ENCODE measurements at regions not wholly inside any gene's neighbourhood (a gene's known extent, or its start where the extent isn't known, plus 50 kb on each side); places are given as distances from the start of the nearest gene placed in this dataset.

GRCh38 chr6:134866563-134866962 lies 83.3 kb downstream of the ALDH8A1 start:
- peaks cover 6% of the 10 kb centered on the region for H3K27me3 Mint-ChIP-seq
- H3K4me1 Mint-ChIP-seq: peaks cover 11% of the 10 kb centered on the region
- DNase-seq (ENCODE audit: low spot score in 2 of 2): no peak
- ATAC-seq (ENCODE audit: low read depth): no peak
- no peaks in the 10 kb centered on the region for H3K36me3 Mint-ChIP-seq
- no peaks in the 10 kb centered on the region for H3K9me3 Mint-ChIP-seq
- no peak overlapping the region for H3K4me3 Mint-ChIP-seq
- no peak overlapping the region for H3K27ac Mint-ChIP-seq

- DNase-seq (ENCODE audit: low spot score in 2 of 2): no peak
- Mint-ChIP-seq H3K27ac (no peak overlapping the region), H3K36me3 (no peaks in the 10 kb centered on the region), H3K9me3 (no peaks in the 10 kb centered on the region), H3K4me1 (peaks cover 2% of the 10 kb centered on the region), H3K4me3 (no peak overlapping the region), H3K27me3 (peaks cover 6% of the 10 kb centered on the region)
- no peak for ATAC-seq (ENCODE audit: low read depth)
Measured at GRCh38 chr6:134864558-134864957, 85.3 kb downstream of the ALDH8A1 start.

GRCh38 chr6:134863763-134864510 lies 86.0 kb downstream of the ALDH8A1 start:
- Mint-ChIP-seq H3K4me3 (no peak overlapping the region), H3K36me3 (no peaks in the 10 kb centered on the region), H3K27ac (no peak overlapping the region), H3K27me3 (peaks cover 6% of the 10 kb centered on the region), H3K9me3 (no peaks in the 10 kb centered on the region), H3K4me1 (peaks cover 2% of the 10 kb centered on the region)
- ATAC-seq (ENCODE audit: low read depth) (no peak), DNase-seq (ENCODE audit: low spot score in 2 of 2) (no peak)

GRCh38 chr6:134854366-134854765 lies 95.5 kb downstream of the ALDH8A1 start:
- no peak overlapping the region for H3K27ac Mint-ChIP-seq
- no peaks in the 10 kb centered on the region for H3K36me3 Mint-ChIP-seq
- H3K4me1 Mint-ChIP-seq: no peaks in the 10 kb centered on the region
- no peak overlapping the region for H3K4me3 Mint-ChIP-seq
- no peak for DNase-seq (ENCODE audit: low spot score in 2 of 2)
- ATAC-seq (ENCODE audit: low read depth): no peak
- peaks cover 4% of the 10 kb centered on the region for H3K27me3 Mint-ChIP-seq
- no peaks in the 10 kb centered on the region for H3K9me3 Mint-ChIP-seq

- DNase-seq (ENCODE audit: low spot score in 2 of 2) (no peak), ATAC-seq (ENCODE audit: low read depth) (no peak)
- Mint-ChIP-seq H3K27ac (no peak overlapping the region), H3K36me3 (no peaks in the 10 kb centered on the region), H3K4me3 (no peak overlapping the region), H3K4me1 (no peaks in the 10 kb centered on the region), H3K27me3 (peaks cover 4% of the 10 kb centered on the region), H3K9me3 (no peaks in the 10 kb centered on the region)
Measured at GRCh38 chr6:134853111-134854055, 96.5 kb downstream of the ALDH8A1 start.

- H3K4me1 Mint-ChIP-seq: no peaks in the 10 kb centered on the region
- no peak overlapping the region for H3K27ac Mint-ChIP-seq
- DNase-seq (ENCODE audit: low spot score in 2 of 2): no peak
- H3K36me3 Mint-ChIP-seq: no peaks in the 10 kb centered on the region
- ATAC-seq (ENCODE audit: low read depth): no peak
- H3K4me3 Mint-ChIP-seq: no peak overlapping the region
- peaks cover 4% of the 10 kb centered on the region for H3K27me3 Mint-ChIP-seq
- no peaks in the 10 kb centered on the region for H3K9me3 Mint-ChIP-seq
Measured at GRCh38 chr6:134851548-134851947, 98.4 kb downstream of the ALDH8A1 start.

- Mint-ChIP-seq H3K27me3 (peaks cover 4% of the 10 kb centered on the region), H3K27ac (no peak overlapping the region), H3K9me3 (no peaks in the 10 kb centered on the region), H3K4me3 (no peak overlapping the region), H3K36me3 (no peaks in the 10 kb centered on the region), H3K4me1 (no peaks in the 10 kb centered on the region)
- ATAC-seq (ENCODE audit: low read depth) (no peak), DNase-seq (ENCODE audit: low spot score in 2 of 2) (no peak)
Measured at GRCh38 chr6:134850721-134851305, 99.1 kb downstream of the ALDH8A1 start.

GRCh38 chr6:134849920-134850447 lies 99.9 kb downstream of the ALDH8A1 start:
- no peak overlapping the region for H3K4me3 Mint-ChIP-seq
- no peaks in the 10 kb centered on the region for H3K9me3 Mint-ChIP-seq
- H3K27me3 Mint-ChIP-seq: peaks cover 6% of the 10 kb centered on the region
- DNase-seq (ENCODE audit: low spot score in 2 of 2) (no peak), ATAC-seq (ENCODE audit: low read depth) (no peak)
- H3K27ac Mint-ChIP-seq: no peak overlapping the region
- no peaks in the 10 kb centered on the region for H3K4me1 Mint-ChIP-seq
- H3K36me3 Mint-ChIP-seq: no peaks in the 10 kb centered on the region

GRCh38 chr6:134848076-134848475 lies 101.8 kb downstream of the ALDH8A1 start:
- H3K4me3 Mint-ChIP-seq: no peak overlapping the region
- H3K27me3 Mint-ChIP-seq: peaks cover 2% of the 10 kb centered on the region
- no peaks in the 10 kb centered on the region for H3K9me3 Mint-ChIP-seq
- no peak overlapping the region for H3K27ac Mint-ChIP-seq
- ATAC-seq (ENCODE audit: low read depth): no peak
- H3K4me1 Mint-ChIP-seq: no peaks in the 10 kb centered on the region
- DNase-seq (ENCODE audit: low spot score in 2 of 2): no peak
- no peaks in the 10 kb centered on the region for H3K36me3 Mint-ChIP-seq

- H3K9me3 Mint-ChIP-seq: no peaks in the 10 kb centered on the region
- no peak for DNase-seq (ENCODE audit: low spot score in 2 of 2)
- no peaks in the 10 kb centered on the region for H3K4me1 Mint-ChIP-seq
- H3K27me3 Mint-ChIP-seq: peaks cover 6% of the 10 kb centered on the region
- H3K36me3 Mint-ChIP-seq: no peaks in the 10 kb centered on the region
- no peak overlapping the region for H3K4me3 Mint-ChIP-seq
- ATAC-seq (ENCODE audit: low read depth): no peak
- H3K27ac Mint-ChIP-seq: no peak overlapping the region
Measured at GRCh38 chr6:134846865-134847264, 103.0 kb downstream of the ALDH8A1 start.

GRCh38 chr6:134846031-134846430 lies 103.9 kb downstream of the ALDH8A1 start:
- no peaks in the 10 kb centered on the region for H3K4me1 Mint-ChIP-seq
- H3K27ac Mint-ChIP-seq: no peak overlapping the region
- peaks cover 6% of the 10 kb centered on the region for H3K27me3 Mint-ChIP-seq
- no peak overlapping the region for H3K4me3 Mint-ChIP-seq
- H3K36me3 Mint-ChIP-seq: no peaks in the 10 kb centered on the region
- no peaks in the 10 kb centered on the region for H3K9me3 Mint-ChIP-seq
- DNase-seq (ENCODE audit: low spot score in 2 of 2) (no peak), ATAC-seq (ENCODE audit: low read depth) (no peak)

- ATAC-seq (ENCODE audit: low read depth) (no peak), DNase-seq (ENCODE audit: low spot score in 2 of 2) (no peak)
- Mint-ChIP-seq H3K27me3 (peaks cover 6% of the 10 kb centered on the region), H3K27ac (no peak overlapping the region), H3K4me1 (no peaks in the 10 kb centered on the region), H3K4me3 (no peak overlapping the region), H3K36me3 (no peaks in the 10 kb centered on the region), H3K9me3 (no peaks in the 10 kb centered on the region)
Measured at GRCh38 chr6:134844120-134844519, 105.8 kb downstream of the ALDH8A1 start.

- Mint-ChIP-seq H3K9me3 (no peaks in the 10 kb centered on the region), H3K4me3 (no peak overlapping the region), H3K36me3 (no peaks in the 10 kb centered on the region), H3K4me1 (no peaks in the 10 kb centered on the region), H3K27ac (no peak overlapping the region), H3K27me3 (peaks cover 7% of the 10 kb centered on the region)
- DNase-seq (ENCODE audit: low spot score in 2 of 2) (no peak), ATAC-seq (ENCODE audit: low read depth) (no peak)
Measured at GRCh38 chr6:134840086-134840867, 109.6 kb downstream of the ALDH8A1 start.

Measured in memory B cell (primary cell).